CD4-positive, alpha-beta T cell treated with Interleukin-12 subunit alpha and Interleukin-12 subunit beta, for 1 hour (primary cell): ENCODE measurements at regions not wholly inside any gene's neighbourhood (a gene's known extent, or its start where the extent isn't known, plus 50 kb on each side); places are given as distances from the start of the nearest gene placed in this dataset.
"Not testable (repeated sequence)": the region's sequence is repeated elsewhere in the genome, so short reads cannot be mapped to it uniquely, and the experiment has no call there.

Experiments
- DNase-seq: peaks from one replicate; pipeline ENCODE4 v3.0.0-alpha.2; 2020

- DNase-seq = no peak
Observed at GRCh38 chr1:224061436-224061835, 52.5 kb upstream of the FBXO28 start.

- DNase-seq = no peak
Observed at GRCh38 chr1:224059897-224060427, 53.9 kb upstream of the FBXO28 start.

GRCh38 chr1:224058303-224058702 is 55.6 kb upstream of the FBXO28 start:
- no peak for DNase-seq

GRCh38 chr1:224057461-224058199 is 56.3 kb upstream of the FBXO28 start:
- DNase-seq = no peak

GRCh38 chr1:224054611-224055010 is 59.3 kb upstream of the FBXO28 start:
- DNase-seq = no peak

GRCh38 chr1:224054012-224054411 is 59.9 kb upstream of the FBXO28 start:
- no peak for DNase-seq

GRCh38 chr1:224053456-224053855 is 60.5 kb upstream of the FBXO28 start:
- DNase-seq = no peak

GRCh38 chr1:224052772-224053171 is 61.1 kb upstream of the FBXO28 start:
- DNase-seq = no peak

GRCh38 chr1:224051782-224052181 is 62.1 kb upstream of the FBXO28 start:
- DNase-seq = not testable (repeated sequence)

GRCh38 chr1:224051086-224051406 is 62.9 kb upstream of the FBXO28 start:
- no peak for DNase-seq

- DNase-seq = no peak
Observed at GRCh38 chr1:224047538-224047937, 66.4 kb upstream of the FBXO28 start.

GRCh38 chr1:224045556-224045955 is 68.4 kb upstream of the FBXO28 start:
- no peak for DNase-seq

GRCh38 chr1:224044420-224044819 is 69.5 kb upstream of the FBXO28 start:
- DNase-seq = no peak

GRCh38 chr1:224042557-224043118 is 71.3 kb upstream of the FBXO28 start:
- no peak for DNase-seq

GRCh38 chr1:224041032-224041431 is 72.9 kb upstream of the FBXO28 start:
- no peak for DNase-seq

- not testable (repeated sequence) for DNase-seq
Observed at GRCh38 chr1:224040423-224040822, 73.5 kb upstream of the FBXO28 start.

GRCh38 chr1:224040006-224040405 is 73.9 kb upstream of the FBXO28 start:
- not testable (repeated sequence) for DNase-seq

- DNase-seq = not testable (repeated sequence)
Observed at GRCh38 chr1:224038832-224039231, 75.1 kb upstream of the FBXO28 start.

- not testable (repeated sequence) for DNase-seq
Observed at GRCh38 chr1:224037362-224037761, 76.5 kb upstream of the FBXO28 start.

- DNase-seq = not testable (repeated sequence)
Observed at GRCh38 chr1:224032608-224033276, 81.2 kb upstream of the FBXO28 start.

- DNase-seq = not testable (repeated sequence)
Observed at GRCh38 chr1:224031986-224032385, 81.9 kb upstream of the FBXO28 start.

- DNase-seq = not testable (repeated sequence)
Observed at GRCh38 chr1:224030257-224030656, 83.7 kb upstream of the FBXO28 start.

- not testable (repeated sequence) for DNase-seq
Observed at GRCh38 chr1:224029286-224030025, 84.5 kb upstream of the FBXO28 start.
